HG03575 (cell line): ENCODE measurements at regions not wholly inside any gene's neighbourhood (a gene's known extent, or its start where the extent isn't known, plus 50 kb on each side); places are given as distances from the start of the nearest gene placed in this dataset.

Experiments used
- ATAC-seq: cut with Tn5 transposase; IDR thresholded peaks from one replicate; pipeline ENCODE4 v1.9.1; 2021; ENCODE audit not compliant: unreplicated experiment, insufficient number of reproducible peaks, low FRiP score; ENCODE audit errors: extremely low read depth

- no peak for ATAC-seq
Observed at GRCh38 chr3:153657461-153657860, 463.7 kb upstream of the ARHGEF26 start.

- ATAC-seq: no peak
Observed at GRCh38 chr3:153658136-153658535, 463.1 kb upstream of the ARHGEF26 start.

GRCh38 chr3:153666991-153667740, 454.0 kb upstream of the ARHGEF26 start:
- ATAC-seq: no peak

- no peak for ATAC-seq
Observed at GRCh38 chr3:153669527-153669926, 451.7 kb upstream of the ARHGEF26 start.

GRCh38 chr3:153670577-153670976, 450.6 kb upstream of the ARHGEF26 start:
- ATAC-seq: no peak

- ATAC-seq: no peak
Observed at GRCh38 chr3:153673853-153674252, 447.3 kb upstream of the ARHGEF26 start.

- ATAC-seq: no peak
Observed at GRCh38 chr3:153679714-153680113, 441.5 kb upstream of the ARHGEF26 start.

- no peak for ATAC-seq
Observed at GRCh38 chr3:153680526-153680925, 440.7 kb upstream of the ARHGEF26 start.

GRCh38 chr3:153681057-153681456, 440.1 kb upstream of the ARHGEF26 start:
- ATAC-seq: no peak

- ATAC-seq: no peak
Observed at GRCh38 chr3:153688301-153689120, 432.7 kb upstream of the ARHGEF26 start.

- no peak for ATAC-seq
Observed at GRCh38 chr3:153693207-153693606, 428.0 kb upstream of the ARHGEF26 start.

- no peak for ATAC-seq
Observed at GRCh38 chr3:153702106-153702505, 419.1 kb upstream of the ARHGEF26 start.

- no peak for ATAC-seq
Observed at GRCh38 chr3:153704115-153704514, 417.1 kb upstream of the ARHGEF26 start.

- ATAC-seq: no peak
Observed at GRCh38 chr3:153706706-153707105, 414.5 kb upstream of the ARHGEF26 start.

GRCh38 chr3:153714016-153714415, 407.2 kb upstream of the ARHGEF26 start:
- ATAC-seq: no peak

GRCh38 chr3:153714588-153715290, 406.5 kb upstream of the ARHGEF26 start:
- ATAC-seq: no peak

GRCh38 chr3:153722157-153722556, 399.0 kb upstream of the ARHGEF26 start:
- ATAC-seq: no peak

- no peak for ATAC-seq
Observed at GRCh38 chr3:153731071-153731470, 390.1 kb upstream of the ARHGEF26 start.

- ATAC-seq: no peak
Observed at GRCh38 chr3:153734777-153735551, 386.2 kb upstream of the ARHGEF26 start.
